ENCODE measurements at regions not wholly inside any gene's neighbourhood (a gene's known extent, or its start where the extent isn't known, plus 50 kb on each side); places are given as distances from the start of the nearest gene placed in this dataset.

GRCh38 chr1:199015799-199016198 lies 377.0 kb downstream of the PTPRC start:
- CTCF ChIA-PET: interaction anchor here (1.9 kb wide), 1 partner anchor 97 kb away, joined by 6 read pairs; no protein-coding TSS in a partner anchor
- intact Hi-C loops (cut with micrococcal nuclease): no loop called here
- peaks cover 7% of the 10 kb centered on the region for H3K4me1 Mint-ChIP-seq (ENCODE audit: low read depth)
- no peak overlapping the region for H3K4me3 Mint-ChIP-seq
- no peak for TF ChIP-seq CTCF (IDR thresholded peaks at IDR 0.05)
- H3K36me3 Mint-ChIP-seq (ENCODE audit: low read depth): no peaks in the 10 kb centered on the region
- H3K27me3 Mint-ChIP-seq: no peaks in the 10 kb centered on the region
- POLR2A ChIA-PET: no interaction called here
- no peak overlapping the region for H3K27ac Mint-ChIP-seq
- no peak for DNase-seq
- ATAC-seq: no peak
- H3K9me3 Mint-ChIP-seq: no peaks in the 10 kb centered on the region

GRCh38 chr1:199018471-199019135 lies 379.8 kb downstream of the PTPRC start:
- ATAC-seq: no peak
- H3K4me3 Mint-ChIP-seq: no peak overlapping the region
- no peaks in the 10 kb centered on the region for H3K9me3 Mint-ChIP-seq
- no peak for DNase-seq
- intact Hi-C loops (cut with micrococcal nuclease): no loop called here
- no peaks in the 10 kb centered on the region for H3K27me3 Mint-ChIP-seq
- ChIA-PET CTCF (interaction anchor here (0.7 kb wide), 1 partner anchor 65 kb away, joined by 3 read pairs; no protein-coding TSS in a partner anchor), POLR2A (no interaction called here)
- no peaks in the 10 kb centered on the region for H3K36me3 Mint-ChIP-seq (ENCODE audit: low read depth)
- no peak for TF ChIP-seq CTCF (IDR thresholded peaks at IDR 0.05)
- no peak overlapping the region for H3K27ac Mint-ChIP-seq
- H3K4me1 Mint-ChIP-seq (ENCODE audit: low read depth): peaks cover 10% of the 10 kb centered on the region

GRCh38 chr1:199020051-199020450 lies 381.2 kb downstream of the PTPRC start:
- DNase-seq: no peak
- ChIA-PET POLR2A (no interaction called here), CTCF (interaction anchor here (1.9 kb wide), 1 partner anchor 93 kb away, joined by 6 read pairs; no protein-coding TSS in a partner anchor)
- peaks cover 7% of the 10 kb centered on the region for H3K4me1 Mint-ChIP-seq (ENCODE audit: low read depth)
- no peak overlapping the region for H3K27ac Mint-ChIP-seq
- no peaks in the 10 kb centered on the region for H3K36me3 Mint-ChIP-seq (ENCODE audit: low read depth)
- no peak for TF ChIP-seq CTCF (IDR thresholded peaks at IDR 0.05)
- H3K9me3 Mint-ChIP-seq: no peaks in the 10 kb centered on the region
- H3K4me3 Mint-ChIP-seq: no peak overlapping the region
- no peaks in the 10 kb centered on the region for H3K27me3 Mint-ChIP-seq
- no peak for ATAC-seq
- intact Hi-C loops (cut with micrococcal nuclease): no loop called here

- H3K36me3 Mint-ChIP-seq (ENCODE audit: low read depth): no peaks in the 10 kb centered on the region
These were observed 382.1 kb downstream of the PTPRC start for GRCh38 chr1:199020904-199021303.

More at GRCh38 chr1:199020904-199021303, 382.1 kb downstream of the PTPRC start:
- POLR2A ChIA-PET: no interaction called here
- no peak overlapping the region for H3K27ac Mint-ChIP-seq
- H3K9me3 Mint-ChIP-seq: no peaks in the 10 kb centered on the region
- DNase-seq: peak; percentile 37
- intact Hi-C loops (cut with micrococcal nuclease): no loop called here
- no peak overlapping the region for H3K4me3 Mint-ChIP-seq
- H3K27me3 Mint-ChIP-seq: no peaks in the 10 kb centered on the region
- CTCF ChIA-PET: interaction anchor here (1.0 to 1.9 kb wide), 2 partner anchors 9 to 92 kb away, joined by 3 to 6 read pairs; no protein-coding TSS in a partner anchor
- ATAC-seq: peak; percentile 71
- peaks cover 7% of the 10 kb centered on the region for H3K4me1 Mint-ChIP-seq (ENCODE audit: low read depth)
- TF ChIP-seq CTCF (IDR thresholded peaks at IDR 0.05): no peak

All from activated CD8-positive, alpha-beta T cell treated with anti-CD3 and anti-CD28 coated beads for 36 hours (primary cell).